ENCODE measurements at regions not wholly inside any gene's neighbourhood (a gene's known extent, or its start where the extent isn't known, plus 50 kb on each side); places are given as distances from the start of the nearest gene placed in this dataset.

DNA sequence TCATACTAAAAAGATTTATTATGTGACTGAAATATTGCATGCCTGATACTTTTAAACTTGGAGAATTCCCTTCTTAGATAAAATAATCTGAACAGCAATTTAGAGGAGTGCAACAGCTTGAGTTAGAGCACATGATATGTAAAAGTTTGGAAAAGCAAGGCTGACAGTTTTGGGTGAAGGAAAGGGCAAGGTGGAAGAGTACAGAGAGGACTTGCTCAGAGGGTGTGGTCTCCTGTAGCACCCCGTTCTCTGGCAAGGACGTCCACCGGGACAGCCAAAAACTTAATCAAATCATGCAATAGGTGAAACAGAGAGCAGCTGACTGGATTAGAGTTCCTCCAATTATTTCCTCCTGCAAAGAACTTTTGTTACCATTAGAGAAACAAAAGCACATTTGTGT, 65.2 kb upstream of the PDZRN4 start:
- no peak for DNase-seq

GRCh38 chr12:41123871-41124270, 64.2 kb upstream of the PDZRN4 start:
- DNase-seq = peak; percentile 50

All from NCI-H2171 treated with DMSO at 0.1 percent for 48 hours (cell line).